ENCODE measurements at regions not wholly inside any gene's neighbourhood (a gene's known extent, or its start where the extent isn't known, plus 50 kb on each side); places are given as distances from the start of the nearest gene placed in this dataset.

- Histone ChIP-seq H3K36me3 (ENCODE audit: control insufficient read depth in 2 of 4, insufficient read depth in 4 of 4, low read length in 3 of 4) (no peaks in the 10 kb centered on the region), H4K5ac (ENCODE audit: insufficient read length, low read depth, low read length) (no peak overlapping the region)
Measured at GRCh38 chr3:72130565-72130964, 345.6 kb upstream of the PROK2 start.

More at GRCh38 chr3:72130565-72130964, 345.6 kb upstream of the PROK2 start:
- Histone ChIP-seq H2BK20ac (ENCODE audit: low read length) (no peak overlapping the region), H3K4me3 (ENCODE audit: extremely low read depth in 1 of 4, insufficient read depth in 2 of 4, low read depth in 3 of 4, low read length in 4 of 4) (no peak overlapping the region), H3K79me1 (ENCODE audit: low read depth, low read length) (no peaks in the 10 kb centered on the region), H3K4me2 (ENCODE audit: insufficient read depth in 1 of 2, low read depth in 2 of 2, low read length in 2 of 2) (no peak overlapping the region), H3K4me1 (replicated peaks in 1 of 4; ENCODE audit: control insufficient read depth in 3 of 4, insufficient read depth in 4 of 4, low read length in 3 of 4) (peaks cover 0 to 4% (median 1%) of the 10 kb centered on the region in 4 experiments; a peak in 3 of 7 replicates), H2BK12ac (ENCODE audit: low read depth, low read length) (no peak overlapping the region), H2BK15ac (ENCODE audit: low read length) (no peak overlapping the region), H3K9me3 (ENCODE audit: insufficient read depth in 2 of 2, low read depth in 1 of 2, low read length in 1 of 2) (no peaks in the 10 kb centered on the region), H3K23me2 (ENCODE audit: low read depth, low read length) (no peaks in the 10 kb centered on the region), H3K4ac (replicated peaks; ENCODE audit: insufficient read length, low read depth, low read length) (no peak overlapping the region), H2BK5ac (ENCODE audit: low read depth, low read length) (no peak overlapping the region), H3K79me2 (ENCODE audit: control insufficient read depth in 1 of 2, insufficient read depth in 2 of 2, low read length in 2 of 2) (no peaks in the 10 kb centered on the region), H4K91ac (replicated peaks; ENCODE audit: insufficient read length, low read length) (no peak overlapping the region), H3K56ac (replicated peaks; ENCODE audit: insufficient read length, low read depth, low read length) (no peak overlapping the region), H2BK120ac (replicated peaks; ENCODE audit: low read depth, low read length) (no peak overlapping the region), H3K14ac (ENCODE audit: insufficient read length) (no peak overlapping the region), H3K9ac (replicated peaks in 1 of 4; ENCODE audit: extremely low read depth in 1 of 4, low read depth in 3 of 4, low read length in 3 of 4) (no peak overlapping the region), H2AFZ (ENCODE audit: low read length) (no peak overlapping the region), H2AK5ac (ENCODE audit: low read depth, low read length) (no peak overlapping the region), H3K18ac (ENCODE audit: extremely low read depth, low read length) (no peak overlapping the region), H3K27me3 (replicated peaks in 1 of 4; ENCODE audit: control insufficient read depth in 3 of 4, extremely low read depth in 1 of 4, insufficient read depth in 3 of 4, low read length in 3 of 4) (no peaks in the 10 kb centered on the region; a peak in 1 of 7 replicates), H3K23ac (ENCODE audit: insufficient read length) (no peak overlapping the region), H4K20me1 (replicated peaks in 1 of 2; ENCODE audit: control insufficient read depth in 1 of 2, insufficient read depth in 2 of 2, low read length in 2 of 2) (no peaks in the 10 kb centered on the region), H4K8ac (ENCODE audit: extremely low read depth, insufficient read depth, low read length) (no peak overlapping the region), H3K27ac (ENCODE audit: low read depth, low read length) (no peak overlapping the region)
- ChIA-PET CTCF (ENCODE audit: partially characterized antibody) (no interaction called here), POLR2A (ENCODE audit: partially characterized antibody) (no interaction called here)
- TF ChIP-seq SP1 (IDR thresholded peaks at IDR 0.05; ENCODE audit: low read depth, low read length) (no peak), KDM1A (IDR thresholded peaks at IDR 0.05; ENCODE audit: borderline replicate concordance, low read length) (peak; percentile 30; the same call in 1 of the 2 replicates)
- FAIRE-seq (no peak), DNase-seq (ENCODE audit: low read depth in 1 of 2, low spot score in 2 of 2) (no peak)
- WGBS, 2 experiments (ENCODE audit: extremely low coverage in 1 of 2, insufficient coverage in 1 of 2, insufficient read length in 1 of 2, insufficient replicate concordance in 2 of 2, low coverage in 1 of 2, low lambda C conversion rate in 2 of 2, missing lambda C conversion rate in 1 of 2): 92% methylated on average over 3 of the region's 3 CpGs; no CpG with 5 or more reads in 1 of the 2 experiments

Data from H1 (cell line).